Vagina (tissue), 2 donors: ENCODE measurements at regions not wholly inside any gene's neighbourhood (a gene's known extent, or its start where the extent isn't known, plus 50 kb on each side); places are given as distances from the start of the nearest gene placed in this dataset.

Experiments used
- DNase-seq, 2 donors: peaks; one replicate each; pipeline ENCODE4 v3.0.0-alpha.2; 2017; ENCODE audit errors: extremely low spot score in 2 of 2
- H3K27ac ChIP-seq: fragments of 200-600 bp; sonication (generic); one replicate; pipeline ENCODE4 v1.5.1; 2019
- H3K27me3 ChIP-seq: fragments of 200-600 bp; sonication (generic); one replicate; pipeline ENCODE4 v1.5.1; 2019
- H3K36me3 ChIP-seq, 2 donors: fragments of 200-600 bp; sonication (generic); one replicate each; pipeline ENCODE4 v1.5.1; 2017 to 2019
- H3K4me1 ChIP-seq: fragments of 200-600 bp; sonication (generic); one replicate; pipeline ENCODE4 v1.5.1; 2019
- H3K4me3 ChIP-seq, 2 donors: fragments of 200-600 bp; sonication (generic); 1 replicate in 1 of 2; 2 replicates in 1 of 2; pipeline ENCODE4 v1.5.1; 2016 to 2019
- H3K9me3 ChIP-seq: fragments of 200-600 bp; sonication (generic); one replicate; pipeline ENCODE4 v1.5.1; 2019
- POLR2A ChIP-seq, 2 donors: fragments of 450-650 bp; IDR thresholded peaks; one replicate each; pipeline ENCODE4 v1.6.1; 2017; ENCODE audit warnings: antibody characterized with exemption in 2 of 2, mild to moderate bottlenecking in 2 of 2, moderate library complexity in 2 of 2
- POLR2AphosphoS5 ChIP-seq, 2 donors: sonication (generic); formaldehyde crosslinking; IDR thresholded peaks; one replicate each; pipeline ENCODE4 v1.9.0; 2017; ENCODE audit warnings: antibody characterized with exemption in 2 of 2, mild to moderate bottlenecking in 2 of 2, low read depth in 1 of 2; ENCODE audit not compliant: insufficient read depth in 1 of 2
- intact Hi-C: fragments of 100-400 bp; cut with DNase I; formaldehyde crosslinking; loops from one replicate; pipeline ENCODE4 v1.15.1; 2023
- TF ChIP-seq, protein P1 (sequence below), 3 experiments: fragments of 450-650 bp in 2 of 3; fragments of 200-600 bp in 1 of 3; sonication (generic) in 1 of 3; IDR thresholded peaks; one replicate each; pipeline ENCODE4 v1.5.1; 2017 to 2019; ENCODE audit warnings: antibody characterized with exemption in 3 of 3, mild to moderate bottlenecking in 2 of 3, moderate library complexity in 2 of 3

- H3K9me3 ChIP-seq: no peaks in the 10 kb centered on the region
- no peaks in the 10 kb centered on the region for H3K36me3 ChIP-seq
- intact Hi-C loops: no loop called here
- peak in 1 of 2 donors; percentile 72 for DNase-seq
- no peak overlapping the region for H3K27ac ChIP-seq
- H3K4me1 ChIP-seq: no peaks in the 10 kb centered on the region
- H3K4me3 ChIP-seq: no peak overlapping the region
- TF ChIP-seq POLR2A (IDR thresholded peaks at IDR 0.05): no peak
- no peak for TF ChIP-seq POLR2AphosphoS5 (IDR thresholded peaks at IDR 0.05; ENCODE audit: insufficient read depth in 1 of 2, low read depth in 1 of 2)
- TF ChIP-seq, protein P1, sequence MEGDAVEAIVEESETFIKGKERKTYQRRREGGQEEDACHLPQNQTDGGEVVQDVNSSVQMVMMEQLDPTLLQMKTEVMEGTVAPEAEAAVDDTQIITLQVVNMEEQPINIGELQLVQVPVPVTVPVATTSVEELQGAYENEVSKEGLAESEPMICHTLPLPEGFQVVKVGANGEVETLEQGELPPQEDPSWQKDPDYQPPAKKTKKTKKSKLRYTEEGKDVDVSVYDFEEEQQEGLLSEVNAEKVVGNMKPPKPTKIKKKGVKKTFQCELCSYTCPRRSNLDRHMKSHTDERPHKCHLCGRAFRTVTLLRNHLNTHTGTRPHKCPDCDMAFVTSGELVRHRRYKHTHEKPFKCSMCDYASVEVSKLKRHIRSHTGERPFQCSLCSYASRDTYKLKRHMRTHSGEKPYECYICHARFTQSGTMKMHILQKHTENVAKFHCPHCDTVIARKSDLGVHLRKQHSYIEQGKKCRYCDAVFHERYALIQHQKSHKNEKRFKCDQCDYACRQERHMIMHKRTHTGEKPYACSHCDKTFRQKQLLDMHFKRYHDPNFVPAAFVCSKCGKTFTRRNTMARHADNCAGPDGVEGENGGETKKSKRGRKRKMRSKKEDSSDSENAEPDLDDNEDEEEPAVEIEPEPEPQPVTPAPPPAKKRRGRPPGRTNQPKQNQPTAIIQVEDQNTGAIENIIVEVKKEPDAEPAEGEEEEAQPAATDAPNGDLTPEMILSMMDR (IDR thresholded peaks at IDR 0.05): no peak
- no peaks in the 10 kb centered on the region for H3K27me3 ChIP-seq
Measured at GRCh38 chr2:236954641-236955040, 131.0 kb upstream of the COPS8 start.

DNA sequence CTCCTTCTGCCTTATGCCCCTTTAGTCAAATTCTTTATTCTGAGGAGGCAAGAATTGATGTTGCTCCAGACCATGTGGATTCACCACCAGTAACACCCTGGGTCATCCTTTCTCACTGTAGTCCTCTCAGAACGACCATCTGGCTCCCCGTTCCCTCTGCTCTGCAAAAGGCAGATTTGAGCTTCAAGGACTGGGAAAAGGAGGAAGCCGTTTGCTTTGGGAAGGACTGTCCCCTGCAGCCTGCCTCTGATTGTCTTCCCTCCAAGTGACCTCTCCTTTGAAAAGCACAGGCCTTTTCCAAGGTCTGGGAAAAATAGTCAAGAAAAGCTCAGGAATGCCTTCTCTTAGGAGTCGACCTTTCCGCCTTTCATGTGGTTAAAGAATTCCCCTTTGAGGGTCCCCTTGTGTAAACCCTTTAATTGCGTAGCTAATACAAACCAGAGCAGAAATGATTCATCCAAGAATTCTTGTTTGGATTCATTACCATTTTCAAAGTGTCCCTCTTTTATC, 130.1 kb upstream of the COPS8 start:
- TF ChIP-seq POLR2AphosphoS5 (IDR thresholded peaks at IDR 0.05; ENCODE audit: insufficient read depth in 1 of 2, low read depth in 1 of 2) (no peak), POLR2A (IDR thresholded peaks at IDR 0.05) (no peak)
- TF ChIP-seq, protein P1 (IDR thresholded peaks at IDR 0.05): no peak
- H3K9me3 ChIP-seq: no peaks in the 10 kb centered on the region
- H3K4me1 ChIP-seq: no peaks in the 10 kb centered on the region
- no peak overlapping the region for H3K4me3 ChIP-seq
- intact Hi-C loops: no loop called here
- H3K36me3 ChIP-seq: no peaks in the 10 kb centered on the region
- peak in 1 of 2 donors; percentile 71 for DNase-seq
- H3K27ac ChIP-seq: no peak overlapping the region
- H3K27me3 ChIP-seq: no peaks in the 10 kb centered on the region

DNA sequence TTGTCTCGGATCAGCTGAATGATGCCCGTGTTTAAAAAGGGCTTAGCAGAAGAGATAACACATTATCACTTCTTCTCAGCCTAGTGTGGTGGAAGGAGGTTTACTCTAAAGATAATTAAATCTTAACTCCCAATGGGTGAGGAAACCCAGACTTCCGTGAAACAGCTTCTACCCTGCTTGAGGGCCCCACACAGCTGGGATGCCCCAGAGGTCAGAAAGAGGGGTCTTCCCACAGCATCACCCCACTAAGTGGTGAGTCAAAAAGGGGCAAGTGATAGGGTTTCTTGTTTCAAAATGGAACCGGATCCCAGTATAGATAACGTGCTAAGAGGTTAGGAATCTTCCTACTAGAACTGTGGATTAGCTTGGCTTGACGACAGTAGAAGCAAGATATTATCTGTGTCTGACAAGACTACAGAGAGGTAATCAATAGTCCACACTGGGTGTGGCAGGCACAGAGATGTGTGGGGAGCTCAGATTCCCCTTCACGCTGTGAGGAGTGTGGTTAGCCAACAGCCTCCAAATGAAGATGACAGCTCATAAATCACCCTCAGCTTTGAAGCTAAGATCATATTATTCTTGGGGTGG, 129.6 kb upstream of the COPS8 start:
- Histone ChIP-seq H3K4me3 (no peak overlapping the region), H3K4me1 (no peaks in the 10 kb centered on the region), H3K9me3 (no peaks in the 10 kb centered on the region), H3K27me3 (no peaks in the 10 kb centered on the region), H3K36me3 (no peaks in the 10 kb centered on the region), H3K27ac (no peak overlapping the region)
- intact Hi-C loops: no loop called here
- no peak for DNase-seq
- TF ChIP-seq POLR2A (IDR thresholded peaks at IDR 0.05) (no peak), POLR2AphosphoS5 (IDR thresholded peaks at IDR 0.05; ENCODE audit: insufficient read depth in 1 of 2, low read depth in 1 of 2) (no peak)
- TF ChIP-seq, protein P1 (IDR thresholded peaks at IDR 0.05): no peak

DNA sequence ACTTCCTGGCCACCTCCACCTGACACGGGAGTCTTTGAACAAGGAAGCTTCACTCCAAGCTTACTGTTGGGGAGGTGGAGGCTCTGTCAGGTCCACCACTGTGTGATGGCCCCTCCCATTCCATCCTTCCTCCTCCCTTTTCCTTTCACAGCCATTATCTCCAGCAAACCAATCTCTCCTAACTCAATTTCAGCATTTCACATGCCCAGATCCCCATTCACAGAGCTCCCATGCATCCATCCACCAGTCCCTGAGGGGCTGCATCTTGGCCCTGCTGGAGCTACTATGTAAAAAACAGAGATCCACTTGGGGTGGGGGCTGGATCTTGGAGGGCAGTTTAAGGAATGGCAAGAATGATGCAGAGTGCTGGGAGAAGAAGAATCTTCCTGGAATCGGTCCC, 129.0 kb upstream of the COPS8 start:
- DNase-seq: no peak
- no peak overlapping the region for H3K4me3 ChIP-seq
- no peaks in the 10 kb centered on the region for H3K36me3 ChIP-seq
- no peaks in the 10 kb centered on the region for H3K27me3 ChIP-seq
- H3K27ac ChIP-seq: no peak overlapping the region
- H3K9me3 ChIP-seq: no peaks in the 10 kb centered on the region
- intact Hi-C loops: no loop called here
- TF ChIP-seq POLR2A (IDR thresholded peaks at IDR 0.05) (no peak), POLR2AphosphoS5 (IDR thresholded peaks at IDR 0.05; ENCODE audit: insufficient read depth in 1 of 2, low read depth in 1 of 2) (no peak)
- TF ChIP-seq, protein P1 (IDR thresholded peaks at IDR 0.05): no peak
- H3K4me1 ChIP-seq: no peaks in the 10 kb centered on the region

GRCh38 chr2:236959036-236959435, 126.7 kb upstream of the COPS8 start:
- Histone ChIP-seq H3K4me3 (no peak overlapping the region), H3K27ac (no peak overlapping the region), H3K36me3 (no peaks in the 10 kb centered on the region), H3K4me1 (no peaks in the 10 kb centered on the region), H3K27me3 (no peaks in the 10 kb centered on the region), H3K9me3 (no peaks in the 10 kb centered on the region)
- intact Hi-C loops: no loop called here
- TF ChIP-seq, protein P1 (IDR thresholded peaks at IDR 0.05): no peak
- no peak for TF ChIP-seq POLR2A (IDR thresholded peaks at IDR 0.05)
- TF ChIP-seq POLR2AphosphoS5 (IDR thresholded peaks at IDR 0.05; ENCODE audit: insufficient read depth in 1 of 2, low read depth in 1 of 2): no peak
- DNase-seq: no peak
